Thoracic aorta (tissue), 2 donors: ENCODE measurements at regions not wholly inside any gene's neighbourhood (a gene's known extent, or its start where the extent isn't known, plus 50 kb on each side); places are given as distances from the start of the nearest gene placed in this dataset.

Experiments
- ATAC-seq: fragments of 150-250 bp; one replicate; pipeline ENCODE4 v1.8.0; 2017; ENCODE audit warnings: low read depth; ENCODE audit not compliant: insufficient number of reproducible peaks, low FRiP score
- DNase-seq: peaks from one replicate; pipeline ENCODE4 v3.0.0-alpha.2; 2020; ENCODE audit warnings: low spot score
- H3K27ac ChIP-seq, 2 donors: fragments of 200-600 bp; sonication (generic); 1 replicate in 1 of 2; 2 replicates in 1 of 2; pipeline ENCODE4 v1.5.1; 2016; ENCODE audit warnings: mild to moderate bottlenecking in 2 of 2, moderate library complexity in 2 of 2
- H3K27me3 ChIP-seq: fragments of 200-600 bp; sonication (generic); replicated peaks from 2 replicates; pipeline ENCODE4 v1.6.0; 2016; ENCODE audit warnings: mild to moderate bottlenecking; ENCODE audit not compliant: insufficient read depth
- H3K36me3 ChIP-seq: fragments of 200-600 bp; sonication (generic); one replicate; pipeline ENCODE4 v1.5.1; 2016
- H3K4me1 ChIP-seq, 2 donors: fragments of 200-600 bp; sonication (generic); 1 replicate in 1 of 2; 2 replicates in 1 of 2; pipeline versions ENCODE4 v1.5.1 to v1.6.0; 2016; ENCODE audit warnings: low read depth in 2 of 2, mild to moderate bottlenecking in 1 of 2; ENCODE audit not compliant: control insufficient read depth in 1 of 2
- H3K4me3 ChIP-seq: fragments of 200-600 bp; sonication (generic); 2 replicates; pipeline ENCODE4 v1.5.1; 2016; ENCODE audit warnings: mild to moderate bottlenecking
- H3K9me3 ChIP-seq: fragments of 200-600 bp; sonication (generic); 2 replicates; pipeline ENCODE4 v1.5.1; 2016
- CTCF ChIP-seq: fragments of 200-600 bp; sonication (generic); IDR thresholded peaks from one replicate; pipeline ENCODE4 v1.5.1; 2019; ENCODE audit warnings: antibody characterized with exemption

GRCh38 chr2:11990576-11990975, 244.1 kb downstream of the LPIN1 start:
- DNase-seq (no peak), ATAC-seq (no peak)
- no peak for TF ChIP-seq CTCF
- Histone ChIP-seq H3K27ac (no peak overlapping the region), H3K4me3 (no peak overlapping the region), H3K36me3 (no peaks in the 10 kb centered on the region), H3K27me3 (no peaks in the 10 kb centered on the region), H3K9me3 (no peaks in the 10 kb centered on the region), H3K4me1 (no peaks in the 10 kb centered on the region)

- no peak for ATAC-seq
- no peak for TF ChIP-seq CTCF
- no peak overlapping the region for H3K4me3 ChIP-seq
- H3K27me3 ChIP-seq, result no peaks in the 10 kb centered on the region
- H3K9me3 ChIP-seq, result no peaks in the 10 kb centered on the region
- no peak for DNase-seq
- no peaks in the 10 kb centered on the region for H3K4me1 ChIP-seq
- H3K36me3 ChIP-seq, result no peaks in the 10 kb centered on the region
- no peak overlapping the region for H3K27ac ChIP-seq
Observed at GRCh38 chr2:11993749-11994148, 247.3 kb downstream of the LPIN1 start.

- DNase-seq, result no peak
- ATAC-seq, result no peak
- no peak for TF ChIP-seq CTCF
- Histone ChIP-seq H3K27ac (no peak overlapping the region), H3K4me1 (no peaks in the 10 kb centered on the region), H3K36me3 (no peaks in the 10 kb centered on the region), H3K4me3 (no peak overlapping the region), H3K9me3 (no peaks in the 10 kb centered on the region), H3K27me3 (no peaks in the 10 kb centered on the region)
Observed at GRCh38 chr2:11995456-11995855, 249.0 kb downstream of the LPIN1 start.

- DNase-seq (no peak), ATAC-seq (no peak)
- no peaks in the 10 kb centered on the region for H3K9me3 ChIP-seq
- H3K27ac ChIP-seq, result no peak overlapping the region
- no peaks in the 10 kb centered on the region for H3K4me1 ChIP-seq
- no peak for TF ChIP-seq CTCF
- H3K4me3 ChIP-seq, result no peak overlapping the region
- no peaks in the 10 kb centered on the region for H3K27me3 ChIP-seq
- H3K36me3 ChIP-seq, result no peaks in the 10 kb centered on the region
Observed at GRCh38 chr2:11996618-11997017, 250.2 kb downstream of the LPIN1 start.

- Histone ChIP-seq H3K36me3 (no peaks in the 10 kb centered on the region), H3K4me1 (no peaks in the 10 kb centered on the region), H3K9me3 (no peaks in the 10 kb centered on the region), H3K27me3 (no peaks in the 10 kb centered on the region), H3K4me3 (no peak overlapping the region), H3K27ac (no peak overlapping the region)
- TF ChIP-seq CTCF, result no peak
- ATAC-seq, result no peak
- no peak for DNase-seq
Observed at GRCh38 chr2:11997142-11997541, 250.7 kb downstream of the LPIN1 start.
